ENCODE measurements at regions not wholly inside any gene's neighbourhood (a gene's known extent, or its start where the extent isn't known, plus 50 kb on each side); places are given as distances from the start of the nearest gene placed in this dataset.

GRCh38 chr11:45348729-45349128 is 62.6 kb upstream of the SYT13 start:
- TF ChIP-seq CTCF (IDR thresholded peaks at IDR 0.05), result no peak

GRCh38 chr11:45347348-45348082 is 61.4 kb upstream of the SYT13 start:
- no peak for ATAC-seq (ENCODE audit: low FRiP score)
- DNase-seq (ENCODE audit: low spot score), result no peak
- TF ChIP-seq CTCF (IDR thresholded peaks at IDR 0.05), result no peak

More at GRCh38 chr11:45348729-45349128, 62.6 kb upstream of the SYT13 start:
- no peak for ATAC-seq (ENCODE audit: low FRiP score)
- no peak for DNase-seq (ENCODE audit: low spot score)

- no peak for ATAC-seq (ENCODE audit: low FRiP score)
- no peak for DNase-seq (ENCODE audit: low spot score)
- TF ChIP-seq CTCF (IDR thresholded peaks at IDR 0.05), result no peak
Observed at GRCh38 chr11:45345491-45345890, 59.4 kb upstream of the SYT13 start.

GRCh38 chr11:45344028-45344427 is 57.9 kb upstream of the SYT13 start:
- TF ChIP-seq CTCF (IDR thresholded peaks at IDR 0.05), result no peak
- ATAC-seq (ENCODE audit: low FRiP score), result no peak
- DNase-seq (ENCODE audit: low spot score), result no peak

- DNase-seq (ENCODE audit: low spot score) (no peak), ATAC-seq (ENCODE audit: low FRiP score) (no peak)
- TF ChIP-seq CTCF (IDR thresholded peaks at IDR 0.05), result no peak
Observed at GRCh38 chr11:45343444-45343843, 57.3 kb upstream of the SYT13 start.

- ATAC-seq (ENCODE audit: low FRiP score), result no peak
- no peak for TF ChIP-seq CTCF (IDR thresholded peaks at IDR 0.05)
- DNase-seq (ENCODE audit: low spot score), result no peak
Observed at GRCh38 chr11:45341372-45341771, 55.2 kb upstream of the SYT13 start.

Data from omental fat pad (tissue), 3 donors.